ENCODE measurements at regions not wholly inside any gene's neighbourhood (a gene's known extent, or its start where the extent isn't known, plus 50 kb on each side); places are given as distances from the start of the nearest gene placed in this dataset.

DNA sequence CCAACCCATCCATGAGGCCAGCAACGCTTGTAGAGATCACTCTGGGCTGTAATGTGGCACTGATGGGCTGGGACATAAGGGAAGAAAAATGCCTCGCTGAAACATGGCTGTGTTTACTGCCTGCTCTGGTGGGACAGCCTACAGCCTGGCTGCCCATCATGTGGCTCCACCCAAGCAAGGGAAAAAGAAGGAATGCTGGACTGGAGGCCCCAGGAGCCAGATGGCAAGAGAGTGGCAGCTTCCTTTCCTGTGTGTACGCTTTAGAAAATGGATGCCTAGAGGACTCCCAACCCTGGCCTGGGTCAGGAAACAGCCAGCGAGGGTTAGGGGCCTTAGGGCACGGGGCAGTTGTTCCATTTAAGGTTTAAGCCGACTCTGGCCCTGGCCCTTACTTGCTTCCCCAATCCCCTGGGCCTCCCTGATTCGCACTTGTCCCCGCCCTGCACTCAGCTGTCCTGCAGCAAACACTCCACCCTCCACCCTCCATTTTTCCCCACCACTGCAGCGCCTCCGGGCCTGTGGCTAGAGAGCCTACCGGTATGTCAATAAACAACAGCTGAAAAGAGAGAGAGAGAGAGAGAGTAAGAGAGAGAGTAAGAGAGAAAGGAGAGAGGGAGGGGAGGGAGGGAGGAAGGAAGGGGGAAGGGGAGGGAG, 819.4 kb downstream of the SEMA5A start (continued):
- TF ChIP-seq CHD1 (IDR thresholded peaks at IDR 0.05; ENCODE audit: low read depth, low read length) (no peak), TBP (IDR thresholded peaks at IDR 0.05; ENCODE audit: low read depth, low read length) (no peak), HDAC2 (IDR thresholded peaks at IDR 0.05; ENCODE audit: borderline replicate concordance in 1 of 2, low read depth in 2 of 2, low read length in 2 of 2) (no peak)

All from H1 (cell line).